Subcutaneous abdominal adipose tissue (tissue), 5 donors: ENCODE measurements at regions not wholly inside any gene's neighbourhood (a gene's known extent, or its start where the extent isn't known, plus 50 kb on each side); places are given as distances from the start of the nearest gene placed in this dataset.
"Not testable (repeated sequence)": the region's sequence is repeated elsewhere in the genome, so short reads cannot be mapped to it uniquely, and the experiment has no call there.

Experiments used
- H3K27ac ChIP-seq: one replicate; pipeline ENCODE4 v1.7.0; 2013; ENCODE audit warnings: low read depth, mild to moderate bottlenecking, inconsistent platforms, low read length, moderate library complexity
- H3K27me3 ChIP-seq, 5 donors: one replicate each; pipeline ENCODE4 v1.7.0; 2013; ENCODE audit warnings: low read length in 5 of 5, inconsistent platforms in 1 of 5; ENCODE audit not compliant: control insufficient read depth in 5 of 5, insufficient read depth in 4 of 5
- H3K36me3 ChIP-seq, 5 donors: one replicate each; pipeline ENCODE4 v1.7.0; 2013; ENCODE audit warnings: low read length in 5 of 5; ENCODE audit not compliant: control insufficient read depth in 5 of 5, insufficient read depth in 5 of 5
- H3K4me1 ChIP-seq, 5 donors: one replicate each; pipeline ENCODE4 v1.7.0; 2013; ENCODE audit warnings: low read length in 5 of 5, mild to moderate bottlenecking in 3 of 5, moderate library complexity in 1 of 5; ENCODE audit not compliant: control insufficient read depth in 5 of 5, insufficient read depth in 5 of 5
- H3K4me3 ChIP-seq, 5 donors: one replicate each; pipeline ENCODE4 v1.7.0; 2013; ENCODE audit warnings: low read length in 5 of 5, low read depth in 1 of 5
- H3K9ac ChIP-seq, 5 donors: one replicate each; pipeline ENCODE4 v1.7.0; 2013; ENCODE audit warnings: low read length in 5 of 5, mild to moderate bottlenecking in 4 of 5, moderate library complexity in 3 of 5
- H3K9me3 ChIP-seq, 5 donors: one replicate each; pipeline ENCODE4 v1.7.0; 2013; ENCODE audit warnings: low read length in 5 of 5; ENCODE audit not compliant: control insufficient read depth in 5 of 5
- donor health status: healthy.
- donor health status: healthy.
- donor health status: healthy.
- donor health status: healthy.
- donor health status: healthy.

DNA sequence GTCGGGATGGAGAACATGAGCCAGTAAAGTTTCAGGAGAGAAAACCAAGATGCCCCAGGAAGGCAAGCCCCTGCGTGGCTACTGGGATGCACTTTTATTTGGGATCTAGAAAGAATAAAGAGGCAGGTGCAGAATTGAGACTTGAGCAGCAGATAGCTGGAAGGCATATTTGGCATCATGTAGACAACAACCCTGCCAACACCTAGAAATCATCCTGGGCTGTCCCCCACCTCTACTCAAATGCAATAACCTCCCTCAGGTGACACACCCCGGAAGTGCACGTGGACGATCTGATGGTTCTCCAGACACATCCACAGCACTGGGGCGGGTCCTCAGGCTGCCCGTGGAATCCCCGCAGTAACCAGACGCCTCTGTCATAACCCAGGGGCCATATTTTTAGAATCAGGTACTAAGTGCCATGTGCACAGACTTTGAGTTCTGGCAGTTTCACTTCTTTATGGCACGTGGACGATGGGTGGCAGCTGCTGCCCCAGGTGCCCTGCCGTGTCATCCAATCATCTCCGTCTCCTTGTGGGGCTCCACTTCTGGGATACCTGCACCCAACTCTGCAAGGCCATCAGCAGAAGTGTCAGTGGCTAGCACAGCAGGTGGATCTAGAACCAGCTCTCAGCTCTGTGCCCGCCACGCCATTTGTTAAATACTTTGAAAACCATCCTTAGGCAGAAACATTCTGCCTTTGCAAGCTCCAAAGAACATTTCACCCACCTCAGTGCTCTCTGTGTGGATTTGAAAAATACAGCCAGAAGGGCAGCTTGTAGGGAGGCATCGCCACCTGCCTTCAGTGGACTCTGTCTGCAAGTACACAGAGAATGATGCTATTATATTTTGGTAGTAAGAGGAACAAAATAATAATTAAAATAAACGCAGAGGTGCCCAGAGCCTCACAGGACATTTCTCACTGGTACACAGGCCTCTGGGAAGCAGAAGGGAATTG is 771.7 kb upstream of the TMEM132C start:
- H3K9me3 ChIP-seq: peaks cover 0 to 3% (median 0%) of the 10 kb centered on the region in 5 donors
- no peak overlapping the region for H3K4me3 ChIP-seq
- no peak overlapping the region for H3K27ac ChIP-seq
- H3K9ac ChIP-seq: no peak overlapping the region
- no peaks in the 10 kb centered on the region for H3K27me3 ChIP-seq
- H3K36me3 ChIP-seq: no peaks in the 10 kb centered on the region
- no peaks in the 10 kb centered on the region for H3K4me1 ChIP-seq

DNA sequence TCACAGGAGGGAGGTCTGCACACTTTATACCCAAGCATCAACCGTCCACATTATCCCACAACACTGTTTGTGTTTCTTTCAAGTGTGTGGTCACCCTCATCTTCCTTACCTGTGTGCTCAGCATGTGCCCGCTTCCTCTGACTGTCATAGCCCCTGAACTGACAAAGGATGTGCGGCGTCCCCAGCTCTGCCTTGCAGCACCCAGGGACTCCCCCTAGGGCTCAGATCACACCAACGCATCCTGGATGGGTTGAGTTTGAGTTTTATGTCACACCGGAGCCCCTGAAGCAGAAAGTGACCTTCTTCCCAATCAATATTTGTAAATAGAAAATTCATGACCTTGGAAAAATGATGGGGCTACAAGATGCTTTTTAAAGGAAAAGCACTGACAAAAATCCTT is 770.7 kb upstream of the TMEM132C start:
- Histone ChIP-seq H3K27me3 (no peaks in the 10 kb centered on the region), H3K27ac (no peak overlapping the region), H3K9ac (no peak overlapping the region)

DNA sequence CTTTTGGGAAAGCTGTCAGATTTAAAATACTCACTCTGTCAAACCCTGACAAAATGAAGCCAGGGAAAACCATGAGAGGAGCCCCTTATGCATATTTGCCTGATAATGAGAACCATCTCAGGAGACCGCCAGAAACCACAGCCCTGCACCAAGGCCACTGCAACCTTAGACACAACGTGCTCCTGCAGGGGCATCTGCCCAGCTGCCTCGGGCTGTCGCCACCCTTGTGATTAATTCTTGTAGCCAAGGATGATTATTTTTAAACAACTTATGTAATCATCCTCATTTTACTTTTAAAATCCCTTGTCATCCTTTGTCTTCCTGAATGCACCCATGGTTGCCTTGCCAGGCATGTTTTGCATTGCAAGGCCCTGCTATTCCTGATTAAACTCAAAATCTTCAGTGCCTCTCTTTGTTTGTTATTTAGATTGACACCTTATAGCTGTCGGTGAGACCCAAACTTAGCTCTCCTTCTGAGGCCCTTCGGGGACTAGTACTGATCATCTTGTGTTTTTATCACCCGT is 766.4 kb upstream of the TMEM132C start:
- Histone ChIP-seq H3K9ac (no peak overlapping the region), H3K27ac (no peak overlapping the region), H3K36me3 (no peaks in the 10 kb centered on the region), H3K4me3 (no peak overlapping the region), H3K4me1 (no peaks in the 10 kb centered on the region), H3K27me3 (no peaks in the 10 kb centered on the region), H3K9me3 (no peaks in the 10 kb centered on the region)

More for the DNA sequence above, 770.7 kb upstream of the TMEM132C start:
- H3K4me3 ChIP-seq: no peak overlapping the region
- peaks cover 0 to 3% (median 0%) of the 10 kb centered on the region in 5 donors for H3K9me3 ChIP-seq
- H3K36me3 ChIP-seq: no peaks in the 10 kb centered on the region
- H3K4me1 ChIP-seq: no peaks in the 10 kb centered on the region

DNA sequence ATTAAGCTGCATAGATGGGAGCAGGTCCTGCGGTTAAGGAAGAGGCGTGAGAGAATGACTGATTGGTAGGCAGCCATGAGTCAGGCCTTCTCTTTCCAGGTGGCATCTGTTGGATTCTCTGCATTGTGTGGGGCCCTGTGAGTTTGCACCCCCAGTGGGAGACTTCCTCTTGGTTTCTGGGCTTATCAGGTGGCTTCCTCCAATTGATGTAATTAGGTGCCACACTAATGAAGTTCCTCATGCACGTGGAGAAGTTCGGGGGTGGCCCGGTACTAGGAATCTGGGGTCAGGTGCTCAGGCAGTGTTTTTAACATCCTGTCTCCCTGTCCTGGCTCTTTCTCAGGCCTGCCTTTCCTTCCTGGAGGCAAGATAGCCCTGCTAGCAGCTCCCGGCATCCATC is 765.1 kb upstream of the TMEM132C start:
- Histone ChIP-seq H3K27me3 (no peaks in the 10 kb centered on the region), H3K27ac (no peak overlapping the region), H3K9me3 (no peaks in the 10 kb centered on the region), H3K9ac (no peak overlapping the region), H3K36me3 (no peaks in the 10 kb centered on the region), H3K4me3 (no peak overlapping the region), H3K4me1 (no peaks in the 10 kb centered on the region)

DNA sequence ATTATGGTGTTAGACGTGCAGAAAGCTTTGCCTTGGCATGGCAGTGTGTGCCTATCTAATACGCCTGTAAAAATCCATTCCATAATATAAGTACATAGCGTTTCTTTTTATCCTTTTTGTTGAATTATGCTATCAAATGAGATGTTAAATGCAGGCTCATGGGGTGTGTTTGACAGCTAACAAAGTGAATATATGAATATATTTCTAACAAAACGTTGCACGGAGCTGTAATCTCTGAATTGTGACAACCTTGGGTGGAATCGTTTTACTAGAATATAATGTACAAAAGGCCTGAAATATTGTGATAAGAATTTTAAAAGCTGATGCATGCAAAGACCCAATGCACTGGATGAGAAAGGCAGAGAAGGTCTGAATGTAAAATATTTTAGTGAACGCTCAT is 763.7 kb upstream of the TMEM132C start:
- Histone ChIP-seq H3K4me3 (no peak overlapping the region), H3K4me1 (no peaks in the 10 kb centered on the region), H3K36me3 (no peaks in the 10 kb centered on the region), H3K27me3 (no peaks in the 10 kb centered on the region), H3K9me3 (no peaks in the 10 kb centered on the region), H3K27ac (no peak overlapping the region), H3K9ac (no peak overlapping the region)

DNA sequence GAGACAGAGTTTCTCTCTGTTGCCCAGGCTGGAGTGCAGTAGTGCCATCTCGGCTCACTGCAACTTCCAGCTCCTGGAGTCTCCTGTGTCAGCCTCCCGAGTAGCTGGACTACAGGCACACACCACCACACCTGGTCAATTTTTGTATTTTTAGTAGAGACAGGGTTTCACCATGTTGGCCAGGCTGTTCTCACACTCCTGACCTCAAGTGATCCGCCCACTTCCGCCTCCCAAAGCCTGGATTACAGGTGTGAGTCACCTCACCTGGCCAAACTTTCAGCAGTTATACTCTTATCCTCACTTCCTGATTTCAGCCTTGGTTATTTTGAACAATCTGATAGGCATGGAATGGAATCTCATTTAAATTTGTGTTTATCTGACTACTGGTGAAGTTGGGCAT is 763.0 kb upstream of the TMEM132C start:
- not testable (repeated sequence) for H3K9me3 ChIP-seq, H3K27ac ChIP-seq

DNA sequence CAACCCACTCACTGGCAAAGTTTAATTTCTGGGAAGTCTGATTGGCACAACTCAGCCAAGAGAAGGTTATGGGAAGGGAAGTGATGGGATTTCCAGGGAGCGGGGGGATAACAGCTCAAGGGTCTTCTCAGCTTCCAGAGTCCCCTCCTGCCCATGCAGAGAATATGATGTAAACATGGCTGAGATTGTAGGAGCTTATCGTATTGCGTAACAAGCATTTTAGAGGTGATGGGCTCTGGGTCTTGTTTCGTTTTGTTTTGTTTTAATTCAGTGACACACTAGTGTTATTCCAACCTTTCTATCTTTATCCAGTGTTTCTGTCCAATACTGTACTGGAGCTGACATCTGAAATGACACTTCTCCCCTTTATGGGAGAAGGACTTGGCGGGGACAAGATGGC is 762.1 kb upstream of the TMEM132C start:
- Histone ChIP-seq H3K36me3 (no peaks in the 10 kb centered on the region), H3K9me3 (no peaks in the 10 kb centered on the region), H3K9ac (no peak overlapping the region), H3K27me3 (no peaks in the 10 kb centered on the region), H3K4me1 (no peaks in the 10 kb centered on the region), H3K4me3 (no peak overlapping the region), H3K27ac (no peak overlapping the region)

More for the DNA sequence above, 763.0 kb upstream of the TMEM132C start:
- not testable (repeated sequence) for H3K9ac ChIP-seq, H3K27me3 ChIP-seq, H3K36me3 ChIP-seq, H3K4me3 ChIP-seq, H3K4me1 ChIP-seq

DNA sequence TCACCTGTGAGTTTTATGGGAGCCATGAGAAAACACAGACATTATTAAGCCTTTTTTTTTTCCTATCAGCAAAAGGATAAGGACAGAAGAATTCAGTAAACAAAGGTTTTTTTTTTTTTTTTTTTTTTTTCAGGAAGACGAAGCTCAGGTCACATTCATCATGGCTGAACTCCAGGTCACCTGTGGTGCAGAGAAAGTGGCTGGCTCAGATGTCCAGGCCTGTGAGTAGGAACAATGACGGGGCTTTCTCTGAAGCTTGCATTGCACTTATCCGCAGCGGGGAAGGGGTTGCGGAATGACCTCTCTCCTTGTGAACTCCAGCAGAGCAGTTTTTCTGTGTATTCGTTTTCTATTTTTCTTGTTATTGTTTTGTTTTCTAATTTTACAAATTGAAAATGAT is 759.6 kb upstream of the TMEM132C start:
- Histone ChIP-seq H3K4me1 (no peaks in the 10 kb centered on the region), H3K36me3 (no peaks in the 10 kb centered on the region), H3K9ac (no peak overlapping the region), H3K9me3 (peaks cover 2 to 7% (median 4%) of the 10 kb centered on the region in 5 donors), H3K27ac (no peak overlapping the region), H3K4me3 (no peak overlapping the region), H3K27me3 (no peaks in the 10 kb centered on the region)

DNA sequence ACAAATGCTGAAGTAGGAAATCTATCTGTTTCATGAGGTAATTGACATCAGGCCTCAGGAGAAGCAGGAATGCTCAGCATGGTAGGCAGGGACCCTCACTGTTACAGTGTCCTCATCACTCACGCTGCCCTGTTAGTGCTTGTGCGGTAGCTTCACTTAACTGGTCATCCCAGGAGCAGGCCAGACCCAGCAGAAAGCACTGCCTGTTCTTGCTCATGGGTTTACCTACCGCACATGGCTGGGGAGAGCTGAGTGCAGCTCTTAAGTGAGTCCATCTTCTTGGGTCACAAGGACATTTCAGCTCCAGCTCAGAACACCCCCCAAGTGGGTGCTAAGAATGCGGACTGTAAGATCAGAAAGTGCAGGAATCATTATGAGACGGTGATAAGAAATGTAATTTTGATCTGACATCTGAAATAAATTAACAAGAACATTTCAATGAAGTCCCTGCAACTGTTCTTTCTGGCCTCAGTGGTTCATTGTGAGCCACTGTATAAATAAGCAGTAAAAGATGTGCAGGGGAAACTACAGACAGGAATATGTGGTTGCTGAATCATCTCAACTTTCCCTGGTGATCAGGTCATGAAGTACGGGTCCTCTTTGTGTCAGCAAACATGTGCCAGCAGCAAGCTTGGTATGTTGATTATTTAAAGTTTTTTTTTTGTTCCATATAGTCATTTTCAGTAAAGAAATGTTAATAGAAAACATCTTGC is 757.7 kb upstream of the TMEM132C start:
- Histone ChIP-seq H3K9me3 (peaks cover 2 to 7% (median 4%) of the 10 kb centered on the region in 5 donors), H3K27ac (no peak overlapping the region), H3K4me1 (no peaks in the 10 kb centered on the region), H3K36me3 (no peaks in the 10 kb centered on the region), H3K27me3 (no peaks in the 10 kb centered on the region), H3K4me3 (no peak overlapping the region), H3K9ac (no peak overlapping the region)

DNA sequence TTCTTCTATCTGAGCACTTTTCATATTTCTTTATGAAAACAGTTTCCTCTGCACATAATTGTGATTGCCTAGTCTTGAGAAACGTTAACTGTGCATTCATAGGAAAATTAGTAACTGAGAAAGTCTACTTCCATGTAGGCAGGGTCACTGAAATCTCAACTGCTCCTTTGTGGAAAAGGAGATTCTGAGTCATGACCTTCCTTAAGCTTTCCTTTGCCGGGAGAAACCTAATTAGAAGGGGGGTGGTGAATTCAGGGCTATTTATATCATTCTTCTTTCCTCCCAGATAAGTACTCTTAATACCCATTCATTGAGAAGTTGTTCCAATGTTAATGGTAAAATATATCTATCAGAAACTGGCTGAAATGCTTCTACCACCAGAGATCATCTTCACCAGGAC is 751.0 kb upstream of the TMEM132C start:
- no peaks in the 10 kb centered on the region for H3K36me3 ChIP-seq
- H3K27ac ChIP-seq: no peak overlapping the region
- peaks cover 0 to 2% (median 0%) of the 10 kb centered on the region in 5 donors for H3K9me3 ChIP-seq
- H3K4me1 ChIP-seq: no peaks in the 10 kb centered on the region
- H3K9ac ChIP-seq: no peak overlapping the region
- H3K27me3 ChIP-seq: no peaks in the 10 kb centered on the region
- no peak overlapping the region for H3K4me3 ChIP-seq
